ENCODE measurements at regions not wholly inside any gene's neighbourhood (a gene's known extent, or its start where the extent isn't known, plus 50 kb on each side); places are given as distances from the start of the nearest gene placed in this dataset.

DNA sequence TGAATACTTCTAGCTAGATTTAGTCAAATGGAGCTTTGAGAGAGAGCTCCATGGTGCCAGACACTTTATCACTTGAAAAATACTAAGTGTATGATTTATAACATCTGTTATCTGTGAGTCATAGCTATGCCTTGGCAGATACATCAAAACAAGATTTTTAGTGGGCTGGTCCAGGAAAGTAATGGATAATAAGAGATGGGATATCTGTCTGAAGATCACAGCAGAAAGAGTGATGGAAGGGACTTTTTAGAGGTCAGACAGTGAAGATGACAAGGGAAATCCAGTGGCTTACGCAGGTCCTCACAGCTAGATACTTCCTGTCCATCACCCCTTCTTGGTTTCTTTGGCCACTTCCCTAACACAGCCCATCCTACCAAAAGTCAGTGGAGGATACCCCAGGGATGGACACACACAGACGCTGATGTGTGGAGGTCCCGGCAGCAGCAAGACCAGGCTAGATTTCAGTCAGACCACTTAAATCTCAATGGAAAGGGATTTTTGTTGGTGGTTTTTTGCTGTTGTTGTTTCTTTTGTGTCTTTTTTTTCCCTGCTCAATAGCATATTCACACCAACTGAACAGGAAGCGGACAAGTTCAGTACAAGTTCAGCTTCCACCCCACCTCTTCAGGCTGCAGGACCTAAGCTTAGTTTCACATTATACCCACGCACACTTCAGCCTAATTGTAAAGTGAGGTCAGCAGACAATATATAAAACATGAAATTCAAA lies 209.3 kb downstream of the ALDH8A1 start:
- no peak for TF ChIP-seq POLR2AphosphoS5 (IDR thresholded peaks at IDR 0.05; ENCODE audit: low read depth)
- TF ChIP-seq, protein P1, sequence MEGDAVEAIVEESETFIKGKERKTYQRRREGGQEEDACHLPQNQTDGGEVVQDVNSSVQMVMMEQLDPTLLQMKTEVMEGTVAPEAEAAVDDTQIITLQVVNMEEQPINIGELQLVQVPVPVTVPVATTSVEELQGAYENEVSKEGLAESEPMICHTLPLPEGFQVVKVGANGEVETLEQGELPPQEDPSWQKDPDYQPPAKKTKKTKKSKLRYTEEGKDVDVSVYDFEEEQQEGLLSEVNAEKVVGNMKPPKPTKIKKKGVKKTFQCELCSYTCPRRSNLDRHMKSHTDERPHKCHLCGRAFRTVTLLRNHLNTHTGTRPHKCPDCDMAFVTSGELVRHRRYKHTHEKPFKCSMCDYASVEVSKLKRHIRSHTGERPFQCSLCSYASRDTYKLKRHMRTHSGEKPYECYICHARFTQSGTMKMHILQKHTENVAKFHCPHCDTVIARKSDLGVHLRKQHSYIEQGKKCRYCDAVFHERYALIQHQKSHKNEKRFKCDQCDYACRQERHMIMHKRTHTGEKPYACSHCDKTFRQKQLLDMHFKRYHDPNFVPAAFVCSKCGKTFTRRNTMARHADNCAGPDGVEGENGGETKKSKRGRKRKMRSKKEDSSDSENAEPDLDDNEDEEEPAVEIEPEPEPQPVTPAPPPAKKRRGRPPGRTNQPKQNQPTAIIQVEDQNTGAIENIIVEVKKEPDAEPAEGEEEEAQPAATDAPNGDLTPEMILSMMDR (IDR thresholded peaks at IDR 0.05; ENCODE audit: insufficient read depth, low read length): no peak

Measured in HL-60 (cell line).